Lower leg skin (tissue), 4 donors: ENCODE measurements at regions not wholly inside any gene's neighbourhood (a gene's known extent, or its start where the extent isn't known, plus 50 kb on each side); places are given as distances from the start of the nearest gene placed in this dataset.

Experiments
- DNase-seq, 2 donors: peaks; one replicate each; pipeline ENCODE4 v3.0.0-alpha.2; 2019; ENCODE audit warnings: low spot score in 2 of 2
- H3K4me3 ChIP-seq: fragments of 200-600 bp; sonication (generic); 2 replicates; pipeline ENCODE4 v1.5.1; 2017; ENCODE audit warnings: mild to moderate bottlenecking, low read depth; ENCODE audit not compliant: poor library complexity, severe bottlenecking
- POLR2A ChIP-seq, 2 donors: fragments of 450-650 bp; IDR thresholded peaks; one replicate each; pipeline ENCODE4 v1.6.1; 2016 to 2017; ENCODE audit warnings: antibody characterized with exemption in 2 of 2, mild to moderate bottlenecking in 1 of 2, moderate library complexity in 1 of 2
- WGBS, 2 donors: methylation state at CpG; one replicate each; pipeline ENCODE4 v1.1.5; 2018; 5-methylcytosine and 5-hydroxymethylcytosine counted together
- intact Hi-C: fragments of 100-400 bp; cut with DNase I; formaldehyde crosslinking; loops from one replicate; pipeline ENCODE4 v1.15.0; 2023; ENCODE audit warnings: low total_unique reads
- TF ChIP-seq, protein P1 (sequence below), 3 donors: fragments of 450-650 bp; IDR thresholded peaks; one replicate each; pipeline ENCODE4 v1.5.1; 2016; ENCODE audit warnings: antibody characterized with exemption in 3 of 3, mild to moderate bottlenecking in 3 of 3, moderate library complexity in 2 of 3

DNA sequence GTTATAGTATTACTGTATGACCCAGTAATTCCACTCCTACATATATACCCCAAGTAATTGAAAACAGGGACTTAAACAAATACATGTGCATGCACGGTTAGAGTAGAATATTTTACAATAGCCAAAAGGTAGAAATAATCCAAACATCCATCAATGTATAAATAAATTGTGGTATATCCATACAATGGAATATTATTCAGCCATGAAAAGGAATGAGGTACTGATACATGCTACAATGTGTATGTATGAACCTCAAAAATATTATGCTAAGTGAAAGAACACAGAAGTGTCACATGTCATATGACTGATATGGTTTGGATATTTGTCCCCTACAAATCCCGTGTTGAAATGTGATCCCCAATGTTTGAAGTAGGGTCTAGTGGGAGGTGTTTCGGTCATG is 560.8 kb upstream of the LARGE1 start:
- intact Hi-C loops: no loop called here
- H3K4me3 ChIP-seq: no peak overlapping the region
- no peak for DNase-seq
- no peak for TF ChIP-seq POLR2A (IDR thresholded peaks at IDR 0.05)
- TF ChIP-seq, protein P1, sequence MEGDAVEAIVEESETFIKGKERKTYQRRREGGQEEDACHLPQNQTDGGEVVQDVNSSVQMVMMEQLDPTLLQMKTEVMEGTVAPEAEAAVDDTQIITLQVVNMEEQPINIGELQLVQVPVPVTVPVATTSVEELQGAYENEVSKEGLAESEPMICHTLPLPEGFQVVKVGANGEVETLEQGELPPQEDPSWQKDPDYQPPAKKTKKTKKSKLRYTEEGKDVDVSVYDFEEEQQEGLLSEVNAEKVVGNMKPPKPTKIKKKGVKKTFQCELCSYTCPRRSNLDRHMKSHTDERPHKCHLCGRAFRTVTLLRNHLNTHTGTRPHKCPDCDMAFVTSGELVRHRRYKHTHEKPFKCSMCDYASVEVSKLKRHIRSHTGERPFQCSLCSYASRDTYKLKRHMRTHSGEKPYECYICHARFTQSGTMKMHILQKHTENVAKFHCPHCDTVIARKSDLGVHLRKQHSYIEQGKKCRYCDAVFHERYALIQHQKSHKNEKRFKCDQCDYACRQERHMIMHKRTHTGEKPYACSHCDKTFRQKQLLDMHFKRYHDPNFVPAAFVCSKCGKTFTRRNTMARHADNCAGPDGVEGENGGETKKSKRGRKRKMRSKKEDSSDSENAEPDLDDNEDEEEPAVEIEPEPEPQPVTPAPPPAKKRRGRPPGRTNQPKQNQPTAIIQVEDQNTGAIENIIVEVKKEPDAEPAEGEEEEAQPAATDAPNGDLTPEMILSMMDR (IDR thresholded peaks at IDR 0.05): no peak
- 78 to 88% methylated on average over 3 of the region's 3 CpGs for WGBS, 2 donors

DNA sequence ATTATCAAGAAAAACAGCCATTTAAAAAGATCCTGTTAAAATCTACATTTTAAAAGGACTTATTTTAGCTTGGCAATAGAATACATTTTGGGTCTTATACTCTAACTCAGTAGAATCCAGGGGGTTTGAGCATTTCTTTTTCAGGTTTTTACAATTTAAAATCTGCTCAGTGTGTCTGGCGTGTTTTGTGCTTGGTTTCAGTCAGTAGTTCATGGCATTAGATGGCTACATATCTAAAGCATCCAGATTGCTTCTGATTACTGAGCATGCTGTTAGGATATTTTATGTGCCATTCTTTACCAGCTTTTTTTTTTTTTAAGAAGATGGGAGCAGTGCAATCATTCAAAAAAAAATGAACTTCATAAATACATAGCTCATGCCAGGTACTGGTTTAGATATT is 566.1 kb upstream of the LARGE1 start:
- DNase-seq: no peak
- TF ChIP-seq, protein P1 (IDR thresholded peaks at IDR 0.05): no peak
- TF ChIP-seq POLR2A (IDR thresholded peaks at IDR 0.05): no peak
- H3K4me3 ChIP-seq: no peak overlapping the region
- intact Hi-C loops: no loop called here
- 74 to 81% methylated on average over 1 of the region's 1 CpG for WGBS, 2 donors

DNA sequence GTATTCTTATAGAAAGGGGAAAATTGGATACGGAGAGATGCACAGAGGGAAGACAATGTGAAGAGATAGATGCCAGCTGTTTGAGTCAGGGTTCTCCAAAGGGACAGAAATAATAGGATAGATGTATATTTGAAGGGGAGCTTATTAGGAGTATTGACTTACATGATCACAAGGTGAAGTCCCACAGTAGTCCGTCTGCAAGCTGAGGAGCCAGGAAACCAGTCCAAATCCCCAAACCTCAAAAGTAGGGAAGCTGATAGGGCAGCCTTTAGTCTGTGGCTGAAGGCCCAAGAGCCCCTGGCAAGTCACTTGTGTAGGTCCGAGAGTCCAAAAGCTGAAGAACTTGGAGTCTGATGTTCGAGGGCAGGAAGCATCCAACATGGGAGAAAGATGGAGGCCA is 569.6 kb upstream of the LARGE1 start:
- no peak overlapping the region for H3K4me3 ChIP-seq
- WGBS, 2 donors: 79 to 80% methylated on average over 4 of the region's 4 CpGs
- TF ChIP-seq POLR2A (IDR thresholded peaks at IDR 0.05): no peak
- TF ChIP-seq, protein P1 (IDR thresholded peaks at IDR 0.05): no peak
- intact Hi-C loops: loop anchor here (10.0 kb wide), 1 partner anchor 55 kb away; no protein-coding TSS in a partner anchor
- DNase-seq: no peak

DNA sequence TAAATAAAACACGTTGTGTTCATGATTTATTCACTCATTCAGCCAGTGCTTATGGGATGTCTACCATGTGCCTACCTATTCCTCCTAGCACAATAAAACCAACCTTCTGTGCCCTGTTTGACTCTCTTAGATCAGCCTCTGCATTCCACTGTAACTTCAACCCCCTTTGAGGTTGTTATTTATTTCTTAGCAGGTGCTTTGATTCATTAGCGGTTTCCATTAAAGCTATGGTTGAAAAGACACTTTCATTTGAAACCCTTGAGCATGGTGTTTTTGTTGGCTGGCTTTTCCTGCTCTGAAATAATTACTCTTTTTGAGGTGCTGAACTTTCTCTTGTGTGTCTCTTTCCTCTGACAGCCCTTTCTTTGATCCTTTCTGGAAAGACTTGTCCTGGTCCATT is 570.6 kb upstream of the LARGE1 start:
- TF ChIP-seq, protein P1 (IDR thresholded peaks at IDR 0.05): no peak
- no peak for TF ChIP-seq POLR2A (IDR thresholded peaks at IDR 0.05)
- 54 to 57% methylated on average over 2 of the region's 2 CpGs for WGBS, 2 donors
- no peak overlapping the region for H3K4me3 ChIP-seq
- intact Hi-C loops: loop anchor here (10.0 kb wide), 1 partner anchor 56 kb away; no protein-coding TSS in a partner anchor
- no peak for DNase-seq

DNA sequence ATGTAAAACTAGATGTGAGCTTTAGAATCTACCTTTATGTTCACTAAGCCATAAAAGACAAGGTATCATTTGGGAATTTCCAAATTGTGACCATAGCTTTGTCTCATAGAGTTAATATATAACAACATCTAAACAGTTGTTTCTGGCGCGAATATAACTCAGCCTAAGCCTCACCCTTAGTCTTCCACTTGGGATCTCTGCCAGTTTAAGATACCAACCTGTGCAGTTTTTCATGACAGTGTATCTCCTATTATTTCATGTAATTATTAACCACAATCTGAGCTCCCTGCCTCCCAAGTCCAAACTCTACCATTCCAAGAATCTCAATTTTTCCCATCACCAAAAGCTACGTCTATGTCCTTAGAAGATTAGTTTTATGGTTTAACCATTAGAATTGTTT is 572.5 kb upstream of the ISX start:
- intact Hi-C loops: loop anchor here (10.0 kb wide), 1 partner anchor 59 kb away; no protein-coding TSS in a partner anchor
- no peak overlapping the region for H3K4me3 ChIP-seq
- WGBS, 2 donors: 67 to 77% methylated on average over 3 of the region's 3 CpGs
- DNase-seq: no peak
- TF ChIP-seq, protein P1 (IDR thresholded peaks at IDR 0.05): no peak
- no peak for TF ChIP-seq POLR2A (IDR thresholded peaks at IDR 0.05)

DNA sequence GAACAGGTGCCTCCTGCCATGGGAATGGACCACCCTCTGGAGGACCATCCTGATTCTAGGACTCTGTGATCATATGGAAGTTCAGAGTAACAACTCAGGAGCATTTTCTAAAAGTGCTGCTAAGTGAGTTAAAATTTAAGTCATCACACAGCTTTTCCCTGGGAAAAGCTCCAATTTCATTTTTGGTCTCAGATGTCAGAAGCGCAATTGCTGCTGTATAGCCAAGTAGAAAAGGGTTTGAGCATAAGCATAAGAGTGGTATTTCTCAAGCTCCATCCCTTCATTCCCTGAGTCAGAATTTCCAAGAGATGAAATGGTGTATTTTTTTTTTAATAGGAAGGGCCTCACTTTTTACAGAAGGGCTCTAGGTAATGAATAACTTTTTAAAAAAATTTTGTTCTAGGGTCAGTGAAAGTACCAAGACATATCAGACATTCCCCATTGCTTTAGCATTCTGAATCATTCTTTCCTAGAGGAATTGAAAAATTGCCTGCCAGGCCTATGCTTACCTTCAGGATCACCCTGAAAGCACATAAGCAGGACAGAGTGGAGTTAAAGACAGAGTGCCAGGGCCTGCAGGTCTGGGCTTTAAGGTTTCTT is 564.5 kb upstream of the ISX start:
- TF ChIP-seq, protein P1 (IDR thresholded peaks at IDR 0.05): no peak
- TF ChIP-seq POLR2A (IDR thresholded peaks at IDR 0.05): no peak
- intact Hi-C loops: no loop called here
- DNase-seq: no peak
- WGBS, 2 donors: 73 to 83% methylated on average over 1 of the region's 1 CpG
- H3K4me3 ChIP-seq: no peak overlapping the region
